IPS-15b (cell line): ENCODE measurements at regions not wholly inside any gene's neighbourhood (a gene's known extent, or its start where the extent isn't known, plus 50 kb on each side); places are given as distances from the start of the nearest gene placed in this dataset.

Experiments
- H3K27me3 ChIP-seq: one replicate; pipeline ENCODE4 v1.6.1; 2013; ENCODE audit warnings: low read length; ENCODE audit not compliant: control insufficient read depth, insufficient read depth
- H3K36me3 ChIP-seq: one replicate; pipeline ENCODE4 v1.6.1; 2013; ENCODE audit warnings: low read length; ENCODE audit not compliant: control insufficient read depth, insufficient read depth
- H3K4me1 ChIP-seq: one replicate; pipeline ENCODE4 v1.6.1; 2013; ENCODE audit warnings: mild to moderate bottlenecking, low read length; ENCODE audit not compliant: control insufficient read depth, insufficient read depth
- H3K4me3 ChIP-seq: one replicate; pipeline ENCODE4 v1.5.1; 2013; ENCODE audit warnings: low read depth, low read length
- H3K9ac ChIP-seq: one replicate; pipeline ENCODE4 v1.6.1; 2013; ENCODE audit warnings: low read depth, mild to moderate bottlenecking, low read length
- H3K9me3 ChIP-seq: one replicate; pipeline ENCODE4 v1.6.1; 2013; ENCODE audit warnings: mild to moderate bottlenecking, low read length; ENCODE audit not compliant: control insufficient read depth, insufficient read depth

GRCh38 chr5:61613679-61614078 is 281.6 kb downstream of the ZSWIM6 start:
- H3K36me3 ChIP-seq, result no peaks in the 10 kb centered on the region
- peaks cover 6% of the 10 kb centered on the region for H3K4me1 ChIP-seq
- H3K4me3 ChIP-seq, result no peak overlapping the region
- H3K9me3 ChIP-seq, result no peaks in the 10 kb centered on the region
- no peaks in the 10 kb centered on the region for H3K27me3 ChIP-seq
- no peak overlapping the region for H3K9ac ChIP-seq

- Histone ChIP-seq H3K4me1 (peaks cover 4% of the 10 kb centered on the region), H3K4me3 (no peak overlapping the region), H3K36me3 (no peaks in the 10 kb centered on the region), H3K9me3 (no peaks in the 10 kb centered on the region), H3K27me3 (no peaks in the 10 kb centered on the region), H3K9ac (no peak overlapping the region)
Measured at GRCh38 chr5:61614606-61615005, 282.5 kb downstream of the ZSWIM6 start.

GRCh38 chr5:61617039-61617438 is 285.0 kb downstream of the ZSWIM6 start:
- no peaks in the 10 kb centered on the region for H3K36me3 ChIP-seq
- H3K9me3 ChIP-seq, result no peaks in the 10 kb centered on the region
- H3K4me3 ChIP-seq, result no peak overlapping the region
- H3K9ac ChIP-seq, result no peak overlapping the region
- no peaks in the 10 kb centered on the region for H3K4me1 ChIP-seq
- no peaks in the 10 kb centered on the region for H3K27me3 ChIP-seq

- Histone ChIP-seq H3K36me3 (no peaks in the 10 kb centered on the region), H3K27me3 (no peaks in the 10 kb centered on the region), H3K4me3 (no peak overlapping the region), H3K9ac (no peak overlapping the region), H3K4me1 (no peaks in the 10 kb centered on the region), H3K9me3 (no peaks in the 10 kb centered on the region)
Measured at GRCh38 chr5:61617995-61618525, 286.0 kb downstream of the ZSWIM6 start.

GRCh38 chr5:61618577-61618976 is 286.5 kb downstream of the ZSWIM6 start:
- no peak overlapping the region for H3K4me3 ChIP-seq
- H3K27me3 ChIP-seq, result no peaks in the 10 kb centered on the region

GRCh38 chr5:61619289-61619688 is 287.2 kb downstream of the ZSWIM6 start:
- H3K9ac ChIP-seq, result no peak overlapping the region
- H3K4me1 ChIP-seq, result no peaks in the 10 kb centered on the region
- H3K36me3 ChIP-seq, result no peaks in the 10 kb centered on the region
- no peaks in the 10 kb centered on the region for H3K27me3 ChIP-seq
- no peak overlapping the region for H3K4me3 ChIP-seq
- no peaks in the 10 kb centered on the region for H3K9me3 ChIP-seq

More at GRCh38 chr5:61618577-61618976, 286.5 kb downstream of the ZSWIM6 start:
- H3K4me1 ChIP-seq, result no peaks in the 10 kb centered on the region
- no peaks in the 10 kb centered on the region for H3K9me3 ChIP-seq
- no peaks in the 10 kb centered on the region for H3K36me3 ChIP-seq
- no peak overlapping the region for H3K9ac ChIP-seq

- H3K9ac ChIP-seq, result no peak overlapping the region
- peaks cover 4% of the 10 kb centered on the region for H3K27me3 ChIP-seq
- H3K4me3 ChIP-seq, result no peak overlapping the region
Measured at GRCh38 chr5:61619777-61620518, 287.9 kb downstream of the ZSWIM6 start.

GRCh38 chr5:61620699-61621182 is 288.7 kb downstream of the ZSWIM6 start:
- Histone ChIP-seq H3K9ac (no peak overlapping the region), H3K4me1 (peaks cover 6% of the 10 kb centered on the region), H3K4me3 (no peak overlapping the region), H3K27me3 (peaks cover 4% of the 10 kb centered on the region), H3K36me3 (no peaks in the 10 kb centered on the region), H3K9me3 (no peaks in the 10 kb centered on the region)

More at GRCh38 chr5:61619777-61620518, 287.9 kb downstream of the ZSWIM6 start:
- H3K9me3 ChIP-seq, result no peaks in the 10 kb centered on the region
- H3K36me3 ChIP-seq, result no peaks in the 10 kb centered on the region
- peaks cover 5% of the 10 kb centered on the region for H3K4me1 ChIP-seq

GRCh38 chr5:61621202-61621650 is 289.2 kb downstream of the ZSWIM6 start:
- no peak overlapping the region for H3K4me3 ChIP-seq
- H3K9me3 ChIP-seq, result no peaks in the 10 kb centered on the region
- peaks cover 6% of the 10 kb centered on the region for H3K4me1 ChIP-seq
- no peaks in the 10 kb centered on the region for H3K36me3 ChIP-seq
- no peak overlapping the region for H3K9ac ChIP-seq
- H3K27me3 ChIP-seq, result peaks cover 4% of the 10 kb centered on the region

GRCh38 chr5:61622156-61622555 is 290.1 kb downstream of the ZSWIM6 start:
- no peak overlapping the region for H3K9ac ChIP-seq
- no peaks in the 10 kb centered on the region for H3K36me3 ChIP-seq
- no peaks in the 10 kb centered on the region for H3K9me3 ChIP-seq
- peaks cover 6% of the 10 kb centered on the region for H3K4me1 ChIP-seq
- H3K4me3 ChIP-seq, result no peak overlapping the region
- H3K27me3 ChIP-seq, result peaks cover 4% of the 10 kb centered on the region

GRCh38 chr5:61623401-61624069 is 291.5 kb downstream of the ZSWIM6 start:
- Histone ChIP-seq H3K27me3 (peaks cover 4% of the 10 kb centered on the region), H3K4me1 (peaks cover 6% of the 10 kb centered on the region), H3K9me3 (no peaks in the 10 kb centered on the region), H3K36me3 (no peaks in the 10 kb centered on the region), H3K9ac (no peak overlapping the region), H3K4me3 (no peak overlapping the region)
